Neural cell (in vitro differentiated cells): ENCODE measurements at regions not wholly inside any gene's neighbourhood (a gene's known extent, or its start where the extent isn't known, plus 50 kb on each side); places are given as distances from the start of the nearest gene placed in this dataset.

ENCODE experiments used
- H2AFZ ChIP-seq: fragments of 200-600, 300-800 bp; sonication (generic), shearing (Covaris generic); 2 replicates; pipeline ENCODE4 v1.6.0; 2014; ENCODE audit warnings: low read depth, mild to moderate bottlenecking, antibody characterized with exemption, low read length, moderate library complexity
- H3F3A ChIP-seq: fragments of 200-600 bp; shearing (Covaris generic); 2 replicates; pipeline ENCODE4 v1.6.1; 2016; ENCODE audit warnings: mild to moderate bottlenecking, moderate library complexity, mixed read lengths, antibody characterized with exemption, low read length; ENCODE audit not compliant: insufficient read depth, poor library complexity, severe bottlenecking
- H3K27ac ChIP-seq: fragments of 200-600, 300-800 bp; sonication (generic), shearing (Covaris generic); 2 replicates; pipeline ENCODE4 v1.5.1; 2014; ENCODE audit warnings: mild to moderate bottlenecking, low read length, moderate library complexity
- H3K27me3 ChIP-seq: fragments of 300-800, 200-600 bp; sonication (generic), shearing (Covaris generic); 2 replicates; pipeline ENCODE4 v1.6.0; 2014; ENCODE audit warnings: mild to moderate bottlenecking, low read depth, low read length, moderate library complexity; ENCODE audit not compliant: insufficient read depth
- H3K36me3 ChIP-seq: fragments of 300-800, 200-600 bp; sonication (generic), shearing (Covaris generic); 2 replicates; pipeline ENCODE4 v1.5.1; 2014; ENCODE audit warnings: mild to moderate bottlenecking, antibody characterized with exemption, low read length, moderate library complexity; ENCODE audit not compliant: insufficient read depth
- H3K4me2 ChIP-seq: fragments of 300-800, 200-600 bp; sonication (generic), shearing (Covaris generic); 2 replicates; pipeline ENCODE4 v1.6.0; 2014; ENCODE audit warnings: mild to moderate bottlenecking, low read length
- H3K4me3 ChIP-seq: fragments of 300-800, 200-600 bp; sonication (generic), shearing (Covaris generic); 2 replicates; pipeline ENCODE4 v1.5.1; 2014; ENCODE audit warnings: mild to moderate bottlenecking, low read length, moderate library complexity
- H3K79me2 ChIP-seq: fragments of 200-600 bp; shearing (Covaris generic); replicated peaks from 2 replicates; pipeline ENCODE4 v1.6.0; 2014; ENCODE audit warnings: mild to moderate bottlenecking, low read length, moderate library complexity; ENCODE audit not compliant: insufficient read depth
- H3K9ac ChIP-seq: fragments of 300-800, 200-600 bp; sonication (generic), shearing (Covaris generic); 2 replicates; pipeline ENCODE4 v1.6.1; 2016; ENCODE audit warnings: mild to moderate bottlenecking, low read length, mixed read lengths
- H3K9me2 ChIP-seq: fragments of 200-600 bp; shearing (Covaris generic); 2 replicates; pipeline ENCODE4 v1.6.1; 2016; ENCODE audit warnings: mild to moderate bottlenecking, low read length, mixed read lengths; ENCODE audit not compliant: insufficient read depth
- H3K9me3 ChIP-seq: fragments of 200-600, 300-800 bp; sonication (generic), shearing (Covaris generic); 2 replicates; pipeline ENCODE4 v1.6.1; 2016; ENCODE audit warnings: mild to moderate bottlenecking, mixed run types, low read length, moderate library complexity, mixed read lengths
- H4K20me1 ChIP-seq: fragments of 200-600 bp; shearing (Covaris generic); 2 replicates; pipeline ENCODE4 v1.6.1; 2016; ENCODE audit warnings: mild to moderate bottlenecking, mixed run types; ENCODE audit not compliant: insufficient read depth
- CTCF ChIP-seq: fragments of 450-650 bp; IDR thresholded peaks from 2 replicates; pipeline ENCODE4 v1.5.1; 2014; ENCODE audit warnings: antibody characterized with exemption, mild to moderate bottlenecking, moderate library complexity; ENCODE audit not compliant: poor library complexity, severe bottlenecking
- EP300 ChIP-seq: fragments of 450-650 bp; conservative IDR thresholded peaks from 2 replicates; pipeline ENCODE4 v1.6.1; 2014; ENCODE audit warnings: antibody characterized with exemption, mild to moderate bottlenecking, moderate library complexity; ENCODE audit not compliant: poor library complexity, severe bottlenecking
- EZH2 ChIP-seq: fragments of 200-600, 300-800 bp; shearing (Covaris generic), sonication (generic); IDR thresholded peaks from 2 replicates; pipeline ENCODE4 v1.6.1; 2014; ENCODE audit warnings: antibody characterized with exemption, low read length, borderline replicate concordance, mild to moderate bottlenecking; ENCODE audit not compliant: insufficient read depth, poor library complexity, severe bottlenecking
- MXI1 ChIP-seq: fragments of 450-650 bp; conservative IDR thresholded peaks from 2 replicates; pipeline ENCODE4 v1.6.1; 2014; ENCODE audit warnings: antibody characterized with exemption, mild to moderate bottlenecking; ENCODE audit not compliant: poor library complexity, severe bottlenecking
- POLR2AphosphoS5 ChIP-seq: IDR thresholded peaks from 2 replicates; pipeline ENCODE4 v1.6.1; 2012
- RAD21 ChIP-seq: fragments of 450-650 bp; conservative IDR thresholded peaks from 2 replicates; pipeline ENCODE4 v1.6.1; 2014; ENCODE audit warnings: antibody characterized with exemption, mild to moderate bottlenecking, moderate library complexity
- REST ChIP-seq: IDR thresholded peaks from 2 replicates; pipeline ENCODE4 v1.6.1; 2012; ENCODE audit warnings: borderline replicate concordance
- SMC3 ChIP-seq: fragments of 450-650 bp; conservative IDR thresholded peaks from 2 replicates; pipeline ENCODE4 v1.6.1; 2014; ENCODE audit warnings: antibody characterized with exemption, mild to moderate bottlenecking, moderate library complexity; ENCODE audit not compliant: poor library complexity
- TAF1 ChIP-seq: IDR thresholded peaks from 2 replicates; pipeline ENCODE4 v1.6.1; 2012; ENCODE audit warnings: low read depth

GRCh38 chr18:73985855-73986625, 161.6 kb downstream of the FBXO15 start:
- H3F3A ChIP-seq: no peaks in the 10 kb centered on the region
- no peak overlapping the region for H3K27ac ChIP-seq
- H3K79me2 ChIP-seq: no peaks in the 10 kb centered on the region
- no peaks in the 10 kb centered on the region for H4K20me1 ChIP-seq
- H3K36me3 ChIP-seq: no peaks in the 10 kb centered on the region
- no peaks in the 10 kb centered on the region for H3K27me3 ChIP-seq
- TF ChIP-seq CTCF (no peak), TAF1 (no peak), POLR2AphosphoS5 (no peak), REST (no peak), EP300 (no peak), RAD21 (no peak), EZH2 (no peak)
- no peak overlapping the region for H3K9ac ChIP-seq
- H3K4me2 ChIP-seq: no peak overlapping the region
- H3K4me3 ChIP-seq: no peak overlapping the region
- no peak overlapping the region for H2AFZ ChIP-seq
- no peaks in the 10 kb centered on the region for H3K9me3 ChIP-seq
- H3K9me2 ChIP-seq: no peaks in the 10 kb centered on the region

- Histone ChIP-seq H3K36me3 (no peaks in the 10 kb centered on the region), H3K9me3 (no peaks in the 10 kb centered on the region), H3K27me3 (no peaks in the 10 kb centered on the region), H2AFZ (no peak overlapping the region), H3K79me2 (no peaks in the 10 kb centered on the region), H3K27ac (no peak overlapping the region), H3K4me2 (no peak overlapping the region), H3K9me2 (no peaks in the 10 kb centered on the region), H3K9ac (no peak overlapping the region), H3K4me3 (no peak overlapping the region), H3F3A (no peaks in the 10 kb centered on the region), H4K20me1 (no peaks in the 10 kb centered on the region)
- TF ChIP-seq MXI1: no peak
- no peak for TF ChIP-seq CTCF
- no peak for TF ChIP-seq POLR2AphosphoS5
- no peak for TF ChIP-seq EP300
- no peak for TF ChIP-seq RAD21
- TF ChIP-seq EZH2: no peak
- TF ChIP-seq SMC3: no peak
- TF ChIP-seq TAF1: no peak
- TF ChIP-seq REST: no peak
Observed at GRCh38 chr18:73983970-73984369, 163.7 kb downstream of the FBXO15 start.
